SK-N-SH (cell line): ENCODE measurements at regions not wholly inside any gene's neighbourhood (a gene's known extent, or its start where the extent isn't known, plus 50 kb on each side); places are given as distances from the start of the nearest gene placed in this dataset.

Source experiments
- CTCF ChIA-PET: fragments of 300-600, 350-600 bp; formaldehyde crosslinking; extraction: SDS; loops from one replicate; lab custom pipeline; 2021; lab: Yijun Ruan, JAX
- POLR2A ChIA-PET: fragments of 350-600 bp; sonication (Branson Sonifier 250); formaldehyde crosslinking; extraction: SDS; loops from one replicate; lab custom pipeline; 2020; ENCODE audit warnings: antibody characterized with exemption, inconsistent platforms; lab: Yijun Ruan, JAX
- DNase-seq: peaks from one replicate; pipeline ENCODE4 v3.0.0; 2012
- H2AFZ ChIP-seq: fragments of 200-600 bp; sonication (generic); 2 replicates; pipeline ENCODE4 v1.8.1; 2016; ENCODE audit warnings: antibody characterized with exemption, mild to moderate bottlenecking, low read depth
- H3F3A ChIP-seq: fragments of 200-600 bp; sonication (generic); replicated peaks from 2 replicates; pipeline ENCODE3; 2016; ENCODE audit warnings: antibody characterized with exemption, mild to moderate bottlenecking; ENCODE audit not compliant: insufficient read depth
- H3K27ac ChIP-seq, 2 experiments: fragments of 200-500 bp in 1 of 2; fragments of 200-600 bp in 1 of 2; sonication (Bioruptor generic) in 1 of 2; sonication (generic), shearing (Covaris generic) in 1 of 2; 2 replicates each; pipeline versions ENCODE4 v1.5.1 to v1.6.1; 2014 to 2016; ENCODE audit warnings: low read depth in 2 of 2, inconsistent platforms in 1 of 2, low read length in 1 of 2, mild to moderate bottlenecking in 1 of 2, mixed read lengths in 1 of 2
- H3K27me3 ChIP-seq: fragments of 200-600 bp; sonication (generic), shearing (Covaris generic); 2 replicates; pipeline ENCODE4 v1.6.1; 2016; ENCODE audit warnings: mixed run types; ENCODE audit not compliant: insufficient read depth
- H3K36me3 ChIP-seq, 2 experiments: fragments of 200-500 bp in 1 of 2; fragments of 200-600 bp in 1 of 2; sonication (Bioruptor generic) in 1 of 2; sonication (generic) in 1 of 2; replicated peaks in 1 of 2; 2 replicates each; pipeline versions ENCODE3 to v1.5.1; 2014 to 2016; ENCODE audit warnings: low read length in 1 of 2, mild to moderate bottlenecking in 1 of 2; ENCODE audit not compliant: insufficient read depth in 2 of 2, control insufficient read depth in 1 of 2
- H3K4me1 ChIP-seq, 2 experiments: fragments of 200-500 bp in 1 of 2; fragments of 200-600 bp in 1 of 2; sonication (Bioruptor generic) in 1 of 2; sonication (generic), shearing (Covaris generic) in 1 of 2; 2 replicates each; pipeline versions ENCODE4 v1.5.1 to v1.6.1; 2014 to 2016; ENCODE audit warnings: low read depth in 1 of 2, low read length in 1 of 2, mixed run types in 1 of 2; ENCODE audit not compliant: insufficient read depth in 2 of 2, control insufficient read depth in 1 of 2
- H3K4me2 ChIP-seq: fragments of 200-600 bp; sonication (generic), shearing (Covaris generic); 2 replicates; pipeline ENCODE4 v1.6.1; 2017; ENCODE audit warnings: mixed run types
- H3K4me3 ChIP-seq, 2 experiments: fragments of 200-500 bp in 1 of 2; fragments of 200-600 bp in 1 of 2; sonication (Bioruptor generic) in 1 of 2; sonication (generic), shearing (Covaris generic) in 1 of 2; 2 replicates each; pipeline versions ENCODE4 v1.5.1 to v1.8.1; 2014 to 2016; ENCODE audit warnings: low read depth in 2 of 2, inconsistent platforms in 1 of 2, low read length in 1 of 2, mild to moderate bottlenecking in 1 of 2, mixed read lengths in 1 of 2, moderate library complexity in 1 of 2
- H3K79me2 ChIP-seq: fragments of 200-600 bp; sonication (generic); 2 replicates; pipeline ENCODE4 v1.8.1; 2017; ENCODE audit warnings: mild to moderate bottlenecking; ENCODE audit not compliant: insufficient read depth
- H3K9ac ChIP-seq: fragments of 200-600 bp; sonication (generic); 2 replicates; pipeline ENCODE4 v1.6.1; 2017; ENCODE audit warnings: mixed run types
- H3K9me2 ChIP-seq: fragments of 200-600 bp; sonication (generic); 2 replicates; pipeline ENCODE4 v1.6.1; 2017; ENCODE audit warnings: mixed run types
- H3K9me3 ChIP-seq: fragments of 200-600 bp; sonication (generic); 2 replicates; pipeline ENCODE4 v1.6.1; 2017; ENCODE audit warnings: mixed run types, mild to moderate bottlenecking, moderate library complexity
- H4K20me1 ChIP-seq: fragments of 200-600 bp; sonication (generic); 2 replicates; pipeline ENCODE4 v1.6.1; 2017; ENCODE audit warnings: mild to moderate bottlenecking, mixed run types; ENCODE audit not compliant: insufficient read depth
- CHD2 ChIP-seq: fragments of 150-350 bp; IDR thresholded peaks from 2 replicates; pipeline ENCODE4 v1.6.1; 2018; ENCODE audit warnings: low read length; ENCODE audit not compliant: partially characterized antibody
- EP300 ChIP-seq, 2 experiments: IDR thresholded peaks; 2 replicates each; pipeline versions ENCODE4 v1.4.0 to v1.6.1; 2012; ENCODE audit warnings: borderline replicate concordance in 1 of 2, low read depth in 1 of 2, low read length in 1 of 2
- EZH2phosphoT487 ChIP-seq: fragments of 200-600 bp; sonication (generic); IDR thresholded peaks from 2 replicates; pipeline ENCODE4 v1.6.1; 2017; ENCODE audit warnings: low read depth, mixed run types, mild to moderate bottlenecking, antibody characterized with exemption, moderate library complexity, borderline replicate concordance
- FOXM1 ChIP-seq: IDR thresholded peaks from 2 replicates; pipeline ENCODE4 v1.4.0; 2012; ENCODE audit warnings: low read depth, mild to moderate bottlenecking
- GABPA ChIP-seq: IDR thresholded peaks from 2 replicates; pipeline ENCODE4 v1.4.0; 2012; ENCODE audit warnings: low read depth, mild to moderate bottlenecking
- GATA2 ChIP-seq: sonication (generic); formaldehyde crosslinking; IDR thresholded peaks from 2 replicates; pipeline ENCODE4 v1.5.0; 2020; ENCODE audit warnings: mild to moderate bottlenecking, missing genetic modification reagents
- MXI1 ChIP-seq: IDR thresholded peaks from 2 replicates; pipeline ENCODE4 v1.6.1; 2012; ENCODE audit warnings: mild to moderate bottlenecking, low read depth, low read length, improper control_type of control experiment
- POLR2AphosphoS5 ChIP-seq: IDR thresholded peaks from 2 replicates; pipeline ENCODE4 v1.6.1; 2012; ENCODE audit warnings: low read depth, low read length
- RCOR1 ChIP-seq: fragments of 150-350 bp; IDR thresholded peaks from 2 replicates; pipeline ENCODE4 v1.6.1; 2017; ENCODE audit warnings: antibody characterized with exemption, low read length
- SMC3 ChIP-seq: IDR thresholded peaks from 2 replicates; pipeline ENCODE4 v1.6.1; 2012; ENCODE audit warnings: low read depth, low read length, improper control_type of control experiment
- TCF12 ChIP-seq: IDR thresholded peaks from 2 replicates; pipeline ENCODE4 v1.4.0; 2012
- YY1 ChIP-seq: IDR thresholded peaks from 2 replicates; pipeline ENCODE4 v1.4.0; 2012; ENCODE audit warnings: low read depth, mild to moderate bottlenecking
- WGBS: methylation state at CpG from one replicate; pipeline ENCODE4 v1.1.6; 2017; ENCODE audit warnings: low lambda C conversion rate; 5-methylcytosine and 5-hydroxymethylcytosine counted together
- TF ChIP-seq, protein P1 (sequence below): fragments of 200-600 bp; sonication (generic); IDR thresholded peaks from 2 replicates; pipeline ENCODE4 v1.6.1; 2017; ENCODE audit warnings: antibody characterized with exemption, mild to moderate bottlenecking, moderate library complexity
- TF ChIP-seq, protein P2 (sequence below): IDR thresholded peaks from 2 replicates; pipeline ENCODE4 v1.4.0; 2012; ENCODE audit warnings: low read depth, borderline replicate concordance
- TF ChIP-seq, protein P3 (sequence below): IDR thresholded peaks from 2 replicates; pipeline ENCODE4; 2012
- TF ChIP-seq, protein P4 (sequence below): IDR thresholded peaks from 2 replicates; pipeline ENCODE4 v1.4.0; 2012; ENCODE audit warnings: low read depth

DNA sequence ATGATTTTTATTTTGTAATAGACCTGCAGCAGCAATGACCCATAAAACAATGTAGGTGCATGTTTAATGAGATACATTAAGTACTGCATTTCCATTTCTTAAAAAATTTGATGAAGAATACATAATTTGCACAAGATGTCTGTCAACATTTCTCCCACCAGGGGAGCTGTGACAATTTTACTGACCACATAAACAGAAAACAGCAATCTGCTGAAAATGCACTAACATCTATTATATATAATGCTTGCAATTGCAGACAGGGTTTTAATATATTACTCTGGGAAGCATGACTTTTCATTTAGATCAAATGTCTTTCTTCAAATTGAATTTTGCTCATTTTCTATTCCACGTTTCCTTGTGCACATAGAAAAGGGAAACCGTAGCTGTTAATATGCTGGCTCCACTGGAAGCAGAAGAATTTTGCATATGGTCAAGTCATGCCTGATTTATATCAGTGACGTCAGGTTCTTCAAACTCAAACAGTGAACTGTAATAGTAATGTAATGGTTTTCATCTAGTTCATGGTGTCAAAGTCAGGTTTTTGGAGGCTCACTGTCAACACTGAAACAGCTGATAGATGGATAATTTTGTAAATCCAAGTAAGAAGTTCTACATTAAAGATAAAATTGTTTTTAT, 79.8 kb upstream of the IGF1R start:
- Histone ChIP-seq H4K20me1 (0 out of 2 replicates have a peak, but pooled peaks cover 3% of the 10 kb centered on the region), H3K79me2 (no peaks in the 10 kb centered on the region), H3K27ac (no peak overlapping the region), H2AFZ (no peak overlapping the region), H3K36me3 (no peaks in the 10 kb centered on the region), H3F3A (no peaks in the 10 kb centered on the region), H3K4me3 (no peak overlapping the region), H3K4me2 (no peak overlapping the region), H3K27me3 (peaks cover 6% of the 10 kb centered on the region; the same call in 1 of the 2 replicates), H3K9me2 (no peaks in the 10 kb centered on the region), H3K4me1 (no peaks in the 10 kb centered on the region), H3K9ac (no peak overlapping the region), H3K9me3 (no peaks in the 10 kb centered on the region)
- DNase-seq: no peak
- CTCF ChIA-PET: interaction anchor here (0.6 to 2.0 kb wide), 18 partner anchors 8 to 282 kb away, joined by 3 to 7 read pairs (median 3); no protein-coding TSS in a partner anchor
- TF ChIP-seq, protein P1, sequence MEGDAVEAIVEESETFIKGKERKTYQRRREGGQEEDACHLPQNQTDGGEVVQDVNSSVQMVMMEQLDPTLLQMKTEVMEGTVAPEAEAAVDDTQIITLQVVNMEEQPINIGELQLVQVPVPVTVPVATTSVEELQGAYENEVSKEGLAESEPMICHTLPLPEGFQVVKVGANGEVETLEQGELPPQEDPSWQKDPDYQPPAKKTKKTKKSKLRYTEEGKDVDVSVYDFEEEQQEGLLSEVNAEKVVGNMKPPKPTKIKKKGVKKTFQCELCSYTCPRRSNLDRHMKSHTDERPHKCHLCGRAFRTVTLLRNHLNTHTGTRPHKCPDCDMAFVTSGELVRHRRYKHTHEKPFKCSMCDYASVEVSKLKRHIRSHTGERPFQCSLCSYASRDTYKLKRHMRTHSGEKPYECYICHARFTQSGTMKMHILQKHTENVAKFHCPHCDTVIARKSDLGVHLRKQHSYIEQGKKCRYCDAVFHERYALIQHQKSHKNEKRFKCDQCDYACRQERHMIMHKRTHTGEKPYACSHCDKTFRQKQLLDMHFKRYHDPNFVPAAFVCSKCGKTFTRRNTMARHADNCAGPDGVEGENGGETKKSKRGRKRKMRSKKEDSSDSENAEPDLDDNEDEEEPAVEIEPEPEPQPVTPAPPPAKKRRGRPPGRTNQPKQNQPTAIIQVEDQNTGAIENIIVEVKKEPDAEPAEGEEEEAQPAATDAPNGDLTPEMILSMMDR: peak; percentile 58
- TF ChIP-seq TCF12: no peak
- no peak for TF ChIP-seq YY1
- POLR2A ChIA-PET: no interaction called here
- WGBS: 32% methylated on average over 3 of the region's 3 CpGs

DNA sequence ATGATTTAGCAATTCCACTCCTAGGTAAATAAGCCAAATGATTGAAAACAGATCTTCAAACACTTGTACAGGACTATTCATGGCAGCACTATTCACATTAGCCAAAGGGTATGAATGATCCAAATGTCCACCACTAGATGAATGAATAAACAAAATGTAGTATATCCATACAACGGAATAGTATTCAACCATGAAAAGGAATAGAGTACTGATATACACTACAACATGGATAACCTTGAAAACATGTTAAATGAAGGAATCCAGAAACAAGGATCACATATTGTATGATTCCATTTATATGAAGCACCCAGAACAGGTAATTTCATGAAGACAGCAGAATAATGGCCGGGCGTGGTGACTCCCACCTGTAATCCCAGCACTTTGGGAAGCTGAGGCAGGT, 78.2 kb upstream of the IGF1R start:
- H3K79me2 ChIP-seq: no peaks in the 10 kb centered on the region
- H3K9me2 ChIP-seq: no peaks in the 10 kb centered on the region
- POLR2A ChIA-PET: no interaction called here
- H3K9ac ChIP-seq: no peak overlapping the region
- H3K4me1 ChIP-seq: no peaks in the 10 kb centered on the region
- no peak overlapping the region for H2AFZ ChIP-seq
- H3K4me2 ChIP-seq: no peak overlapping the region
- no peak for DNase-seq
- no peak overlapping the region for H3K27ac ChIP-seq
- H3F3A ChIP-seq: no peaks in the 10 kb centered on the region
- 0 out of 2 replicates have a peak, but pooled peaks cover 3% of the 10 kb centered on the region for H4K20me1 ChIP-seq
- CTCF ChIA-PET: no interaction called here
- 57% methylated on average over 3 of the region's 3 CpGs for WGBS
- no peak overlapping the region for H3K4me3 ChIP-seq
- H3K9me3 ChIP-seq: no peaks in the 10 kb centered on the region
- no peaks in the 10 kb centered on the region for H3K36me3 ChIP-seq
- H3K27me3 ChIP-seq: peaks cover 12% of the 10 kb centered on the region; the same call in 1 of the 2 replicates
- no peak for TF ChIP-seq CHD2
- TF ChIP-seq SMC3: no peak
- TF ChIP-seq EP300 (IDR thresholded peaks at IDR 0.05; ENCODE audit: borderline replicate concordance in 1 of 2, low read depth in 1 of 2, low read length in 1 of 2): no peak

DNA sequence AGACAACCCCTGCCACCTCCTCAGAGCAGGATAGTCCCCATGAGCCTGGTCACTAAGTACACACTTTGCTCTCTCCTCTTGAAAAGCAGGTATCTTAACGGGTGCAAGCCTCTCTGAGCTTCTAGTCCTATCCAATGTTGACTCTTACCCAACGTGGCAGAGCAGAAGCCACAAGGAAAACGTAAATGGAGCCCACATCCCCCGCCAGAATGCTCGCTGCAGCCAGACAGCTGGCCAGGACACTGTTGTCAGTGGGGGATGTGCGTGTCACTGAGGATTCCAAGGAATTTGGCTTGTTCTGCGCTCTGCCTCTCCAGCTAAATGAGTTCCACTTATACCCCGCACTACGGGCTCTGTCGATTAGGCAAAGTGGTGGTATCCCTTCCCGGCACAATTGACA, 67.8 kb upstream of the IGF1R start:
- POLR2A ChIA-PET: no interaction called here
- CTCF ChIA-PET: interaction anchor here (1.0 to 1.5 kb wide), 2 partner anchors 12 to 299 kb away, joined by 3 to 4 read pairs; no protein-coding TSS in a partner anchor
- Histone ChIP-seq H3K9me3 (no peaks in the 10 kb centered on the region), H3K27me3 (peaks cover 28% of the 10 kb centered on the region), H3K4me2 (no peak overlapping the region), H3K36me3 (no peaks in the 10 kb centered on the region), H3K9ac (no peak overlapping the region), H3F3A (no peaks in the 10 kb centered on the region), H4K20me1 (no peaks in the 10 kb centered on the region), H3K4me1 (peaks cover 0 to 2% of the 10 kb centered on the region in 2 experiments; a peak in 1 of 4 replicates), H3K79me2 (no peaks in the 10 kb centered on the region), H3K4me3 (no peak overlapping the region), H3K27ac (no peak overlapping the region), H3K9me2 (no peaks in the 10 kb centered on the region), H2AFZ (no peak overlapping the region)
- DNase-seq: no peak
- WGBS: 35% methylated on average over 8 of the region's 11 CpGs
- TF ChIP-seq RCOR1: no peak
- no peak for TF ChIP-seq FOXM1
- TF ChIP-seq POLR2AphosphoS5: no peak
- TF ChIP-seq GABPA: no peak
- TF ChIP-seq CHD2: no peak
- TF ChIP-seq, protein P2, sequence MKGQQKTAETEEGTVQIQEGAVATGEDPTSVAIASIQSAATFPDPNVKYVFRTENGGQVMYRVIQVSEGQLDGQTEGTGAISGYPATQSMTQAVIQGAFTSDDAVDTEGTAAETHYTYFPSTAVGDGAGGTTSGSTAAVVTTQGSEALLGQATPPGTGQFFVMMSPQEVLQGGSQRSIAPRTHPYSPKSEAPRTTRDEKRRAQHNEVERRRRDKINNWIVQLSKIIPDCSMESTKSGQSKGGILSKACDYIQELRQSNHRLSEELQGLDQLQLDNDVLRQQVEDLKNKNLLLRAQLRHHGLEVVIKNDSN: no peak
- TF ChIP-seq, protein P3, sequence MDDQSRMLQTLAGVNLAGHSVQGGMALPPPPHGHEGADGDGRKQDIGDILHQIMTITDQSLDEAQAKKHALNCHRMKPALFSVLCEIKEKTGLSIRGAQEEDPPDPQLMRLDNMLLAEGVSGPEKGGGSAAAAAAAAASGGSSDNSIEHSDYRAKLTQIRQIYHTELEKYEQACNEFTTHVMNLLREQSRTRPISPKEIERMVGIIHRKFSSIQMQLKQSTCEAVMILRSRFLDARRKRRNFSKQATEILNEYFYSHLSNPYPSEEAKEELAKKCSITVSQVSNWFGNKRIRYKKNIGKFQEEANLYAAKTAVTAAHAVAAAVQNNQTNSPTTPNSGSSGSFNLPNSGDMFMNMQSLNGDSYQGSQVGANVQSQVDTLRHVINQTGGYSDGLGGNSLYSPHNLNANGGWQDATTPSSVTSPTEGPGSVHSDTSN: no peak
- TF ChIP-seq EP300 (IDR thresholded peaks at IDR 0.05; ENCODE audit: borderline replicate concordance in 1 of 2, low read depth in 1 of 2, low read length in 1 of 2): no peak
- TF ChIP-seq GATA2 (CRISPR knock-in tag): no peak
- no peak for TF ChIP-seq YY1
- no peak for TF ChIP-seq EZH2phosphoT487
- no peak for TF ChIP-seq MXI1
- TF ChIP-seq, protein P4, sequence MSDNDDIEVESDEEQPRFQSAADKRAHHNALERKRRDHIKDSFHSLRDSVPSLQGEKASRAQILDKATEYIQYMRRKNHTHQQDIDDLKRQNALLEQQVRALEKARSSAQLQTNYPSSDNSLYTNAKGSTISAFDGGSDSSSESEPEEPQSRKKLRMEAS: no peak
